ENCODE measurements at regions not wholly inside any gene's neighbourhood (a gene's known extent, or its start where the extent isn't known, plus 50 kb on each side); places are given as distances from the start of the nearest gene placed in this dataset.

- no peak overlapping the region for H3K9ac ChIP-seq (ENCODE audit: low read length)
- no peak for DNase-seq
- no peaks in the 10 kb centered on the region for H3K27me3 ChIP-seq (replicated peaks; ENCODE audit: insufficient read depth, low read length)
- H3K4me1 ChIP-seq (ENCODE audit: low read length): no peaks in the 10 kb centered on the region
- no peak overlapping the region for H3K4me2 ChIP-seq (ENCODE audit: low read depth, low read length)
- no peaks in the 10 kb centered on the region for H3K9me3 ChIP-seq (replicated peaks; ENCODE audit: insufficient read depth, low read length)
- TF ChIP-seq CTCF (IDR thresholded peaks at IDR 0.05; ENCODE audit: low read length) (no peak), EZH2phosphoT487 (IDR thresholded peaks at IDR 0.05; ENCODE audit: low read length) (no peak), EZH2 (optimal IDR thresholded peaks at IDR 0.05; ENCODE audit: low read depth, low read length) (no peak)
- no peaks in the 10 kb centered on the region for H4K20me1 ChIP-seq (ENCODE audit: insufficient read depth, low read length)
- no peak overlapping the region for H3K27ac ChIP-seq (ENCODE audit: low read length)
- H2AFZ ChIP-seq (ENCODE audit: low read length): no peak overlapping the region
- no peaks in the 10 kb centered on the region for H3K79me2 ChIP-seq (ENCODE audit: low read length)
- no peaks in the 10 kb centered on the region for H3K9me2 ChIP-seq (replicated peaks; ENCODE audit: insufficient read depth, low read length)
- no peaks in the 10 kb centered on the region for H3F3A ChIP-seq (ENCODE audit: insufficient read depth, low read length)
- H3K36me3 ChIP-seq (replicated peaks; ENCODE audit: insufficient read depth, low read length): no peaks in the 10 kb centered on the region
- H3K4me3 ChIP-seq (ENCODE audit: low read length): no peak overlapping the region
These were observed 347.9 kb downstream of the CDH26 start for GRCh38 chr20:60306105-60306504.

- H3K4me1 ChIP-seq (ENCODE audit: low read length): no peaks in the 10 kb centered on the region
- TF ChIP-seq CTCF (IDR thresholded peaks at IDR 0.05; ENCODE audit: low read length) (no peak), EZH2phosphoT487 (IDR thresholded peaks at IDR 0.05; ENCODE audit: low read length) (no peak), EZH2 (optimal IDR thresholded peaks at IDR 0.05; ENCODE audit: low read depth, low read length) (no peak)
- no peak overlapping the region for H3K9ac ChIP-seq (ENCODE audit: low read length)
- H4K20me1 ChIP-seq (ENCODE audit: insufficient read depth, low read length): no peaks in the 10 kb centered on the region
- DNase-seq: no peak
- H3K4me2 ChIP-seq (ENCODE audit: low read depth, low read length): no peak overlapping the region
- no peaks in the 10 kb centered on the region for H3K36me3 ChIP-seq (replicated peaks; ENCODE audit: insufficient read depth, low read length)
- no peak overlapping the region for H3K27ac ChIP-seq (ENCODE audit: low read length)
- no peak overlapping the region for H2AFZ ChIP-seq (ENCODE audit: low read length)
- H3K79me2 ChIP-seq (ENCODE audit: low read length): no peaks in the 10 kb centered on the region
- no peaks in the 10 kb centered on the region for H3K9me3 ChIP-seq (replicated peaks; ENCODE audit: insufficient read depth, low read length)
- no peak overlapping the region for H3K4me3 ChIP-seq (ENCODE audit: low read length)
- no peaks in the 10 kb centered on the region for H3F3A ChIP-seq (ENCODE audit: insufficient read depth, low read length)
- H3K9me2 ChIP-seq (replicated peaks; ENCODE audit: insufficient read depth, low read length): no peaks in the 10 kb centered on the region
- no peaks in the 10 kb centered on the region for H3K27me3 ChIP-seq (replicated peaks; ENCODE audit: insufficient read depth, low read length)
These were observed 348.3 kb downstream of the CDH26 start for GRCh38 chr20:60306551-60306950.

- no peak overlapping the region for H3K27ac ChIP-seq (ENCODE audit: low read length)
- H3F3A ChIP-seq (ENCODE audit: insufficient read depth, low read length): no peaks in the 10 kb centered on the region
- H2AFZ ChIP-seq (ENCODE audit: low read length): no peak overlapping the region
- H3K4me1 ChIP-seq (ENCODE audit: low read length): no peaks in the 10 kb centered on the region
- H3K9me2 ChIP-seq (replicated peaks; ENCODE audit: insufficient read depth, low read length): no peaks in the 10 kb centered on the region
- H3K4me3 ChIP-seq (ENCODE audit: low read length): no peak overlapping the region
- no peak overlapping the region for H3K9ac ChIP-seq (ENCODE audit: low read length)
- no peaks in the 10 kb centered on the region for H4K20me1 ChIP-seq (ENCODE audit: insufficient read depth, low read length)
- no peak for TF ChIP-seq EZH2phosphoT487 (IDR thresholded peaks at IDR 0.05; ENCODE audit: low read length)
- TF ChIP-seq EZH2 (optimal IDR thresholded peaks at IDR 0.05; ENCODE audit: low read depth, low read length): no peak
- no peak for TF ChIP-seq CTCF (IDR thresholded peaks at IDR 0.05; ENCODE audit: low read length)
- H3K36me3 ChIP-seq (replicated peaks; ENCODE audit: insufficient read depth, low read length): no peaks in the 10 kb centered on the region
- DNase-seq: no peak
- no peaks in the 10 kb centered on the region for H3K27me3 ChIP-seq (replicated peaks; ENCODE audit: insufficient read depth, low read length)
- H3K79me2 ChIP-seq (ENCODE audit: low read length): no peaks in the 10 kb centered on the region
- H3K4me2 ChIP-seq (ENCODE audit: low read depth, low read length): no peak overlapping the region
- no peaks in the 10 kb centered on the region for H3K9me3 ChIP-seq (replicated peaks; ENCODE audit: insufficient read depth, low read length)
These were observed 352.5 kb downstream of the CDH26 start for GRCh38 chr20:60310560-60311349.
